Stimulated activated CD4-positive, alpha-beta T cell treated with anti-CD3 and anti-CD28 coated beads, TNF-alpha, amount 100 ng/mL, for 1 hour (primary cell): ENCODE measurements at regions not wholly inside any gene's neighbourhood (a gene's known extent, or its start where the extent isn't known, plus 50 kb on each side); places are given as distances from the start of the nearest gene placed in this dataset.

ENCODE experiments used
- DNase-seq, 3 donors: peaks; one replicate each; pipeline ENCODE4 v3.0.0-alpha.2; 2020; ENCODE audit warnings: low read depth in 3 of 3, low spot score in 1 of 3

- no peak for DNase-seq
Observed at GRCh38 chr21:23384679-23385078, 2222.6 kb downstream of the MRPL39 start.

- DNase-seq = no peak
Observed at GRCh38 chr21:23374155-23374554, 2233.1 kb downstream of the MRPL39 start.

- DNase-seq = no peak
Observed at GRCh38 chr21:23356905-23357304, 2250.4 kb downstream of the MRPL39 start.

GRCh38 chr21:23316190-23316589 is 2291.1 kb downstream of the MRPL39 start:
- DNase-seq = no peak

- DNase-seq = no peak
Observed at GRCh38 chr21:23308741-23309140, 2298.5 kb downstream of the MRPL39 start.

- DNase-seq = no peak
Observed at GRCh38 chr21:23307065-23307464, 2300.2 kb downstream of the MRPL39 start.

- DNase-seq = no peak
Observed at GRCh38 chr21:23292292-23292691, 2294.1 kb downstream of the NCAM2 start.

- DNase-seq = no peak
Observed at GRCh38 chr21:23281917-23282316, 2283.7 kb downstream of the NCAM2 start.

- DNase-seq = no peak
Observed at GRCh38 chr21:23249760-23250159, 2251.6 kb downstream of the NCAM2 start.

- DNase-seq = no peak
Observed at GRCh38 chr21:23247334-23247733, 2249.1 kb downstream of the NCAM2 start.

GRCh38 chr21:23245255-23245654 is 2247.0 kb downstream of the NCAM2 start:
- no peak for DNase-seq

- no peak for DNase-seq
Observed at GRCh38 chr21:23223882-23224281, 2225.7 kb downstream of the NCAM2 start.

GRCh38 chr21:23218667-23219066 is 2220.5 kb downstream of the NCAM2 start:
- no peak for DNase-seq

- DNase-seq = no peak
Observed at GRCh38 chr21:23217597-23217996, 2219.4 kb downstream of the NCAM2 start.

GRCh38 chr21:23215261-23215660 is 2217.1 kb downstream of the NCAM2 start:
- no peak for DNase-seq
